ENCODE measurements at regions not wholly inside any gene's neighbourhood (a gene's known extent, or its start where the extent isn't known, plus 50 kb on each side); places are given as distances from the start of the nearest gene placed in this dataset.

- no peaks in the 10 kb centered on the region for H3K4me1 Mint-ChIP-seq
- peaks cover 2% of the 10 kb centered on the region for H3K27me3 Mint-ChIP-seq (ENCODE audit: low read depth)
- no peak for TF ChIP-seq CTCF (conservative IDR thresholded peaks at IDR 0.05)
- H3K36me3 Mint-ChIP-seq (ENCODE audit: low read depth) = no peaks in the 10 kb centered on the region
- no peaks in the 10 kb centered on the region for H3K9me3 Mint-ChIP-seq
- H3K27ac Mint-ChIP-seq (ENCODE audit: unreplicated experiment) = no peak overlapping the region
- no peak overlapping the region for H3K4me3 Mint-ChIP-seq
- no peak for DNase-seq (ENCODE audit: low read depth, low spot score)
Measured at GRCh38 chr5:42915306-42915866, 103.7 kb upstream of the SELENOP start.

DNA sequence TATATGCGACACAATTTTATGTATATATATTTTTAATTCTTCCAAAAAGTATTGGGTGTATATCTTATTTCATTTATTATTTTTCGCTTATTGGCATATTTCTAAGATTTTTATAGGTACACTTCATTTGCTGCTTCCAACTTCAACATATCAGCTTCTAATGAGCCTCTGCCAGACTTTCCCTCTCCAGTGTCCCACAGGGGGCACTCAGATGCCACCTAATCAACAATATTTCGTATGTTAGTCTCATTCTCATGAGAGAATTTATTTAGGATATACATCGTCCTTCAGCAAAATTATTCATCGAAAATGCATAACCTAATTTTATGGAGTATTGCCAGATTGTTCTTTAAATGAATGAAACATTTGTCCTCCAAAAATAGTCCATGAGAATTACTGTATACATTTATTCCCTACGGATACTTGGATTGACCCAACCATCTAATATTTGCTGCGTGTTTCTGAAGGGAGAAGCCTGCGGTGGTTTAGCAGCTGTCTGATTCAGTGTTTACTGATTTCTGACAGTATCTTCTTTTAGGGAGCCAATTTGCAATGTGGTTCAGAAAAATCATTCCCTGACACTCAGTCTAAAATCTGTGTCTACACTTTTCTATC is 100.6 kb upstream of the SELENOP start:
- no peaks in the 10 kb centered on the region for H3K36me3 Mint-ChIP-seq (ENCODE audit: low read depth)
- TF ChIP-seq CTCF (conservative IDR thresholded peaks at IDR 0.05) = peak; percentile 40
- H3K9me3 Mint-ChIP-seq = no peaks in the 10 kb centered on the region
- peaks cover 22% of the 10 kb centered on the region for H3K27me3 Mint-ChIP-seq (ENCODE audit: low read depth)
- no peak overlapping the region for H3K4me3 Mint-ChIP-seq
- peaks cover 8% of the 10 kb centered on the region for H3K4me1 Mint-ChIP-seq
- no peak overlapping the region for H3K27ac Mint-ChIP-seq (ENCODE audit: unreplicated experiment)
- no peak for DNase-seq (ENCODE audit: low read depth, low spot score)

GRCh38 chr5:42908509-42909488 is 97.1 kb upstream of the SELENOP start:
- peak; percentile 85 for DNase-seq (ENCODE audit: low read depth, low spot score)
- peak overlapping the region; percentile 91 for H3K4me3 Mint-ChIP-seq
- peaks cover 48% of the 10 kb centered on the region for H3K27me3 Mint-ChIP-seq (ENCODE audit: low read depth)
- H3K36me3 Mint-ChIP-seq (ENCODE audit: low read depth) = no peaks in the 10 kb centered on the region
- H3K27ac Mint-ChIP-seq (ENCODE audit: unreplicated experiment) = no peak overlapping the region
- peaks cover 8% of the 10 kb centered on the region for H3K4me1 Mint-ChIP-seq
- TF ChIP-seq CTCF (conservative IDR thresholded peaks at IDR 0.05) = peak; percentile 83
- H3K9me3 Mint-ChIP-seq = no peaks in the 10 kb centered on the region

DNA sequence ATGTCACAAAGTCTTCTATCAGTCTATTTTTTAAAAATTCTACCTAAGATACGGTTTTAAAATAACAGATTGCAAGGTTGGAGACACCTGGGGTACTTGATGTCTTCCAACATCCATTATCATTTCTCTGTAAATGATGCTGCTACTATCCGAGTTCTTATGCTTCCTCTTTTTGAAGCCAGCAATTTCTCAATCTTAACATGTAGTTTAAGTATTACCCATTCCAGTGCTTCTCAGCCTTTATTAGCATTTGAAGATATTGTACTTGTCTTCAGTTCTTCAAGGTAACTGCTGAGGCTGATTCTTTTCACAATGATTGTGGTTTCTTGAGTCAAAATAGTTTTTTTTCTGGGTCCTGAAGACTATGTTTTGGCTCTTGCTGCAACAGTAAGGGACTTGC is 96.4 kb upstream of the SELENOP start:
- Mint-ChIP-seq H3K9me3 (no peaks in the 10 kb centered on the region), H3K27ac (ENCODE audit: unreplicated experiment) (no peak overlapping the region), H3K4me1 (peaks cover 8% of the 10 kb centered on the region), H3K27me3 (ENCODE audit: low read depth) (peaks cover 48% of the 10 kb centered on the region), H3K4me3 (peak overlapping the region; percentile 91), H3K36me3 (ENCODE audit: low read depth) (no peaks in the 10 kb centered on the region)
- TF ChIP-seq CTCF (conservative IDR thresholded peaks at IDR 0.05) = no peak
- no peak for DNase-seq (ENCODE audit: low read depth, low spot score)

- H3K27me3 Mint-ChIP-seq (ENCODE audit: low read depth) = peaks cover 46% of the 10 kb centered on the region
- H3K9me3 Mint-ChIP-seq = no peaks in the 10 kb centered on the region
- DNase-seq (ENCODE audit: low read depth, low spot score) = no peak
- peaks cover 10% of the 10 kb centered on the region for H3K4me1 Mint-ChIP-seq
- H3K36me3 Mint-ChIP-seq (ENCODE audit: low read depth) = no peaks in the 10 kb centered on the region
- no peak overlapping the region for H3K4me3 Mint-ChIP-seq
- no peak overlapping the region for H3K27ac Mint-ChIP-seq (ENCODE audit: unreplicated experiment)
- no peak for TF ChIP-seq CTCF (conservative IDR thresholded peaks at IDR 0.05)
Measured at GRCh38 chr5:42905827-42906226, 94.1 kb upstream of the SELENOP start.

Data from neural crest cell (in vitro differentiated cells).